Neutrophil (primary cell): ENCODE measurements at regions not wholly inside any gene's neighbourhood (a gene's known extent, or its start where the extent isn't known, plus 50 kb on each side); places are given as distances from the start of the nearest gene placed in this dataset.

Experiments used
- H3K27ac ChIP-seq: fragments of 200-600 bp; sonication (generic); 2 replicates; pipeline ENCODE4 v1.5.1; 2016; ENCODE audit warnings: mild to moderate bottlenecking, moderate library complexity
- H3K27me3 ChIP-seq: fragments of 200-600 bp; sonication (generic); 2 replicates; pipeline ENCODE4 v1.6.0; 2016; ENCODE audit warnings: mild to moderate bottlenecking
- H3K36me3 ChIP-seq: fragments of 200-600 bp; sonication (generic); 2 replicates; pipeline ENCODE4 v1.5.1; 2017
- H3K4me1 ChIP-seq, 2 experiments: fragments of 200-600 bp in 1 of 2; sonication (generic) in 1 of 2; 1 replicate in 1 of 2; 2 replicates in 1 of 2; pipeline versions ENCODE4 v1.5.1 to v1.6.1; 2013 to 2016; ENCODE audit warnings: low read depth in 1 of 2, low read length in 1 of 2, mild to moderate bottlenecking in 1 of 2, moderate library complexity in 1 of 2; ENCODE audit not compliant: control insufficient read depth in 1 of 2, insufficient read depth in 1 of 2
- H3K4me3 ChIP-seq, 2 experiments: fragments of 200-600 bp in 1 of 2; sonication (generic) in 1 of 2; 1 replicate in 1 of 2; 2 replicates in 1 of 2; pipeline ENCODE4 v1.5.1; 2013 to 2016; ENCODE audit warnings: low read depth in 1 of 2, low read length in 1 of 2, mild to moderate bottlenecking in 1 of 2, moderate library complexity in 1 of 2
- H3K9me3 ChIP-seq: fragments of 200-600 bp; sonication (generic); 2 replicates; pipeline ENCODE4 v1.5.1; 2016
- CTCF ChIP-seq: fragments of 200-600 bp; sonication (generic); IDR thresholded peaks from 2 replicates; pipeline ENCODE4 v1.5.1; 2016; ENCODE audit warnings: antibody characterized with exemption

GRCh38 chr9:79242489-79242888 lies 329.3 kb upstream of the TLE4 start:
- H3K36me3 ChIP-seq, result no peaks in the 10 kb centered on the region
- TF ChIP-seq CTCF, result no peak
- H3K27ac ChIP-seq, result no peak overlapping the region
- no peak overlapping the region for H3K4me3 ChIP-seq
- H3K9me3 ChIP-seq, result no peaks in the 10 kb centered on the region
- no peaks in the 10 kb centered on the region for H3K27me3 ChIP-seq
- H3K4me1 ChIP-seq, result peaks cover 21 to 36% of the 10 kb centered on the region in 2 experiments

GRCh38 chr9:79246170-79246569 lies 325.6 kb upstream of the TLE4 start:
- Histone ChIP-seq H3K27me3 (no peaks in the 10 kb centered on the region), H3K27ac (no peak overlapping the region), H3K4me3 (no peak overlapping the region), H3K36me3 (no peaks in the 10 kb centered on the region), H3K4me1 (peaks cover 12 to 17% of the 10 kb centered on the region in 2 experiments), H3K9me3 (no peaks in the 10 kb centered on the region)
- TF ChIP-seq CTCF, result no peak

GRCh38 chr9:79247021-79247420 lies 324.7 kb upstream of the TLE4 start:
- H3K4me1 ChIP-seq, result peaks cover 8 to 10% of the 10 kb centered on the region in 2 experiments
- TF ChIP-seq CTCF, result no peak
- H3K27ac ChIP-seq, result no peak overlapping the region
- no peak overlapping the region for H3K4me3 ChIP-seq
- H3K27me3 ChIP-seq, result no peaks in the 10 kb centered on the region
- H3K9me3 ChIP-seq, result no peaks in the 10 kb centered on the region
- H3K36me3 ChIP-seq, result no peaks in the 10 kb centered on the region

GRCh38 chr9:79250806-79251205 lies 321.0 kb upstream of the TLE4 start:
- H3K4me1 ChIP-seq, result peaks cover 0 to 4% of the 10 kb centered on the region in 2 experiments

GRCh38 chr9:79254900-79255650 lies 316.7 kb upstream of the TLE4 start:
- Histone ChIP-seq H3K27me3 (peaks cover 15% of the 10 kb centered on the region), H3K36me3 (no peaks in the 10 kb centered on the region), H3K4me1 (peaks cover 13 to 36% of the 10 kb centered on the region in 2 experiments)

More at GRCh38 chr9:79250806-79251205, 321.0 kb upstream of the TLE4 start:
- Histone ChIP-seq H3K9me3 (no peaks in the 10 kb centered on the region), H3K27ac (no peak overlapping the region), H3K4me3 (no peak overlapping the region), H3K36me3 (no peaks in the 10 kb centered on the region), H3K27me3 (no peaks in the 10 kb centered on the region)
- no peak for TF ChIP-seq CTCF

More at GRCh38 chr9:79254900-79255650, 316.7 kb upstream of the TLE4 start:
- no peak overlapping the region for H3K27ac ChIP-seq
- no peak for TF ChIP-seq CTCF
- H3K9me3 ChIP-seq, result no peaks in the 10 kb centered on the region
- no peak overlapping the region for H3K4me3 ChIP-seq
